ENCODE measurements at regions not wholly inside any gene's neighbourhood (a gene's known extent, or its start where the extent isn't known, plus 50 kb on each side); places are given as distances from the start of the nearest gene placed in this dataset.
"Not testable (repeated sequence)": the region's sequence is repeated elsewhere in the genome, so short reads cannot be mapped to it uniquely, and the experiment has no call there.

DNA sequence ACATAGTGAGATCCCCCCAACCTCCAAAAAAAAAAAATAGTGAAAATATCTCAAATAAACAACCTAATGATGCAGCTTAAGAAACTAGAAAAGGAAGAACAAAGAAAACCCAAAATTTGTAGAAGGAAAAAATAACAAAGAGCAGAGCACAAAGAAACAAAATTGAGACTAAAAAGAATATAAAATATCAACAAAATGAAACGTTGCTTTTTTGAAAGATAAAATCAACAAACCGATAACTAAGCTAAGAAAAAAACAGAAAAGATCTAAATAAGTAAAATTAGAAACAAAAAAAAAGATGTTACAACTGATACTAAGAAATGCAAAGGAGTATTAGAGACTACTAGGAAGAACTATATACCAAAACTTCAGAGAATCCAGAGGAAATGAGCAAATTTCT, 139.3 kb upstream of the PALMD start:
- no peak for DNase-seq (ENCODE audit: low read depth)
- TF ChIP-seq POLR2A (IDR thresholded peaks at IDR 0.05; ENCODE audit: extremely low read depth, insufficient read length): no peak
- no peak overlapping the region for H3K4me3 ChIP-seq (ENCODE audit: low read depth, low read length)

- DNase-seq (ENCODE audit: low read depth); H3K4me3 ChIP-seq (ENCODE audit: low read depth, low read length): not testable (repeated sequence)
Observed at GRCh38 chr1:99507446-99507845, 138.5 kb upstream of the PALMD start.

DNA sequence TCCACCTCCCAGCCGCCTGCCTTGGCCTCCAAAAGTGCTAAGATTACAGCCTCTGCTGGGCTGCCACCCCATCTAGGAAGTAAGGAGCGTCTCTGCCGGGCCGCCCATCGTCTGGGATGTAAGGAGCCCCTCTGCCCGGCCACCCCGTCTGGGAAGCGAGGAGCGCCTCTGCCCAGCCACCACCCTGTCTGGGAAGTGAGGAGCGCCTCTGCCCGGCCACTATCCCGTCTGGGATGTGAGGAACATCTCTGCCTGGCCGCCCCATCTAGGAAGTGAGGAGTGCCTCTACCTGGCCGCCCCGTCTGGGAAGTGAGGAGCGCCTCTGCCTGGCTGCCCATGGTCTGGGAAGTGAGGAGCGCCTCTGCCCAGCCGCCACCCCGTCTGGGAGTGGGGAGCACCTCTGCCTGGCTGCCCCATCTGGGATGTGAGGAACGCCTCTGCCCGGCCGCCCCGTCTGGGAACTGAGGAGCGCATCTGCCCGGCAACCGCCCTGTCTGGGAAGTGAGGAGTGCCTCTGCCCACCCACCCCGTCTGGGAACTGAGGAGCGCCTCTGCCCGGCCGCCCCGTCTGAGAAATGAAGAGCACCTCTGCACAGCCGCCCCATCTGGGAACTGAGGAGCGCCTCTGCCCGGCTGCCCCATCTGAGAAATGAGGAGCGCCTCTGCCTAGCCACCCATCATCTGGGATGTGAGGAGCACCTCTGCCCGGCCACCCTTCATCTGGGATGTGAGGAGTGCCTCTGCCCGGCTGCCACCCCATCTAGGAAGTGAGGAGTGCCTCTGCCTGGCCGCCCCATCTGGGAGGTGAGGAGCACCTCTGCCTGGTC, 137.8 kb upstream of the PALMD start:
- DNase-seq (ENCODE audit: low read depth): no peak
- TF ChIP-seq MYC (IDR thresholded peaks at IDR 0.05; ENCODE audit: low read depth, low read length): no peak
- TF ChIP-seq, protein P1, sequence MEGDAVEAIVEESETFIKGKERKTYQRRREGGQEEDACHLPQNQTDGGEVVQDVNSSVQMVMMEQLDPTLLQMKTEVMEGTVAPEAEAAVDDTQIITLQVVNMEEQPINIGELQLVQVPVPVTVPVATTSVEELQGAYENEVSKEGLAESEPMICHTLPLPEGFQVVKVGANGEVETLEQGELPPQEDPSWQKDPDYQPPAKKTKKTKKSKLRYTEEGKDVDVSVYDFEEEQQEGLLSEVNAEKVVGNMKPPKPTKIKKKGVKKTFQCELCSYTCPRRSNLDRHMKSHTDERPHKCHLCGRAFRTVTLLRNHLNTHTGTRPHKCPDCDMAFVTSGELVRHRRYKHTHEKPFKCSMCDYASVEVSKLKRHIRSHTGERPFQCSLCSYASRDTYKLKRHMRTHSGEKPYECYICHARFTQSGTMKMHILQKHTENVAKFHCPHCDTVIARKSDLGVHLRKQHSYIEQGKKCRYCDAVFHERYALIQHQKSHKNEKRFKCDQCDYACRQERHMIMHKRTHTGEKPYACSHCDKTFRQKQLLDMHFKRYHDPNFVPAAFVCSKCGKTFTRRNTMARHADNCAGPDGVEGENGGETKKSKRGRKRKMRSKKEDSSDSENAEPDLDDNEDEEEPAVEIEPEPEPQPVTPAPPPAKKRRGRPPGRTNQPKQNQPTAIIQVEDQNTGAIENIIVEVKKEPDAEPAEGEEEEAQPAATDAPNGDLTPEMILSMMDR (IDR thresholded peaks at IDR 0.05; ENCODE audit: low read depth, low read length): no peak
- no peak overlapping the region for H3K4me3 ChIP-seq (ENCODE audit: low read depth, low read length)

- H3K4me3 ChIP-seq (ENCODE audit: low read depth, low read length); DNase-seq (ENCODE audit: low read depth): not testable (repeated sequence)
Observed at GRCh38 chr1:99508733-99509445, 137.0 kb upstream of the PALMD start.

GRCh38 chr1:99514823-99515552, 130.9 kb upstream of the PALMD start:
- not testable (repeated sequence) for DNase-seq (ENCODE audit: low read depth); H3K4me3 ChIP-seq (ENCODE audit: low read depth, low read length)

GRCh38 chr1:99516141-99516540, 129.8 kb upstream of the PALMD start:
- no peak overlapping the region for H3K4me3 ChIP-seq (ENCODE audit: low read depth, low read length)
- DNase-seq (ENCODE audit: low read depth): no peak
- TF ChIP-seq POLR2A (IDR thresholded peaks at IDR 0.05; ENCODE audit: extremely low read depth, insufficient read length): no peak
- TF ChIP-seq, protein P1 (IDR thresholded peaks at IDR 0.05; ENCODE audit: low read depth, low read length): no peak
- TF ChIP-seq, protein P2, sequence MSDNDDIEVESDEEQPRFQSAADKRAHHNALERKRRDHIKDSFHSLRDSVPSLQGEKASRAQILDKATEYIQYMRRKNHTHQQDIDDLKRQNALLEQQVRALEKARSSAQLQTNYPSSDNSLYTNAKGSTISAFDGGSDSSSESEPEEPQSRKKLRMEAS (IDR thresholded peaks at IDR 0.05; ENCODE audit: low read depth, low read length): no peak
- TF ChIP-seq MYC (IDR thresholded peaks at IDR 0.05; ENCODE audit: low read depth, low read length): no peak

- TF ChIP-seq, protein P2 (IDR thresholded peaks at IDR 0.05; ENCODE audit: low read depth, low read length): no peak
- TF ChIP-seq, protein P1 (IDR thresholded peaks at IDR 0.05; ENCODE audit: low read depth, low read length): no peak
- TF ChIP-seq POLR2A (IDR thresholded peaks at IDR 0.05; ENCODE audit: extremely low read depth, insufficient read length) (no peak), MYC (IDR thresholded peaks at IDR 0.05; ENCODE audit: low read depth, low read length) (no peak)
- DNase-seq (ENCODE audit: low read depth): no peak
Observed at GRCh38 chr1:99520121-99520520, 125.8 kb upstream of the PALMD start.

GRCh38 chr1:99525331-99525730, 120.6 kb upstream of the PALMD start:
- TF ChIP-seq, protein P1 (IDR thresholded peaks at IDR 0.05; ENCODE audit: low read depth, low read length): no peak
- TF ChIP-seq MYC (IDR thresholded peaks at IDR 0.05; ENCODE audit: low read depth, low read length) (no peak), POLR2A (IDR thresholded peaks at IDR 0.05; ENCODE audit: extremely low read depth, insufficient read length) (no peak)
- no peak for DNase-seq (ENCODE audit: low read depth)
- H3K4me3 ChIP-seq (ENCODE audit: low read depth, low read length): no peak overlapping the region

More at GRCh38 chr1:99520121-99520520, 125.8 kb upstream of the PALMD start:
- H3K4me3 ChIP-seq (ENCODE audit: low read depth, low read length): no peak overlapping the region
